ENCODE measurements at regions not wholly inside any gene's neighbourhood (a gene's known extent, or its start where the extent isn't known, plus 50 kb on each side); places are given as distances from the start of the nearest gene placed in this dataset.

DNA sequence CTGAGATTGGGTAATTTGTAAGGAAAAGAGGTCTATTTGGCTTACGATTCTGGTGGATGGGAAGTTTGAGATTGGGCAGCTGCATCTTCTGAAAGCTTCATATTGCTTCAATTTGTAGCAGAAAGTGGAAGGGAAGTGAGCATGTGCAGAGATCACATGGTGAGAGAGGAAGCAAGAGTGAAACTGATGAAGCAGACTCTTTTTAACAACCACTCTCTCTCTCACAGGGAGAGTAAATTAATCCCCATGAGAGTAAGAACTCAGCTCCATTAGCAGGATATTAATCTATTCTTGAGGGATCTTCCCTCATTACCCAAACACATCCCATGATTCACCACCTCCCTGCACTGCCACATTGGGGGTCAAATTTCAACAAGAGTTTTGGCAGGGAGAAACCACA is 298.5 kb upstream of the CELF4 start:
- peaks cover 0 to 4% of the 10 kb centered on the region in 2 donors for H3K9me3 ChIP-seq (ENCODE audit: control insufficient read depth in 2 of 2, low read length in 2 of 2)

DNA sequence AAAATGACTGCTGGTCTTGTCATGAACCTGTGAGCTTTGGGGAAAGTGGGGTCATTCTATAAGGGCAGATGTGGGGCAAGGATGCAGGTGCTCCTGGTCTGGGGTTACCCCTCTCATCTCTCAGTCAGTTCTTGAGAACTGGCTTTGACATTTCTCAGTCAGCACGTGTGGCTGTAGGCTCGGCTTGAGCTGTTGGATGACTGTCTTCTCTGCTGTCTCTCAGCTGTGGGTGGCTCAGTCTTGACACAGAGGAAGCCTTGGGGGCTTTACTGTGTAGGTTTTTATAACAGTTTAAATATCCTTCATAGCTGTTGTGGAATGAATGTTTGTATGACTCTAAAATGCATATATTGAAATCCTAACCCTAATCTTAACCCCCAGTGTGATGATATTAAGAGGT is 296.4 kb upstream of the CELF4 start:
- H3K4me1 ChIP-seq (ENCODE audit: control insufficient read depth, insufficient read depth, low read length) = no peaks in the 10 kb centered on the region
- H3K4me3 ChIP-seq (ENCODE audit: low read length in 2 of 2) = no peak overlapping the region
- H3K27ac ChIP-seq (ENCODE audit: low read length) = no peak overlapping the region
- peaks cover 0 to 4% of the 10 kb centered on the region in 2 donors for H3K9me3 ChIP-seq (ENCODE audit: control insufficient read depth in 2 of 2, low read length in 2 of 2)
- no peaks in the 10 kb centered on the region for H3K36me3 ChIP-seq (ENCODE audit: control insufficient read depth in 2 of 2, insufficient read depth in 2 of 2, low read length in 2 of 2)
- no peak overlapping the region for H3K9ac ChIP-seq (ENCODE audit: low read length in 2 of 2)
- H3K27me3 ChIP-seq (ENCODE audit: control insufficient read depth in 1 of 2, insufficient read depth in 2 of 2, low read length in 2 of 2) = no peaks in the 10 kb centered on the region

More for the DNA sequence above, 298.5 kb upstream of the CELF4 start:
- Histone ChIP-seq H3K36me3 (ENCODE audit: control insufficient read depth in 2 of 2, insufficient read depth in 2 of 2, low read length in 2 of 2) (no peaks in the 10 kb centered on the region), H3K9ac (ENCODE audit: low read length in 2 of 2) (no peak overlapping the region), H3K27ac (ENCODE audit: low read length) (no peak overlapping the region), H3K27me3 (ENCODE audit: control insufficient read depth in 1 of 2, insufficient read depth in 2 of 2, low read length in 2 of 2) (no peaks in the 10 kb centered on the region), H3K4me3 (ENCODE audit: low read length in 2 of 2) (no peak overlapping the region), H3K4me1 (ENCODE audit: control insufficient read depth, insufficient read depth, low read length) (no peaks in the 10 kb centered on the region)

DNA sequence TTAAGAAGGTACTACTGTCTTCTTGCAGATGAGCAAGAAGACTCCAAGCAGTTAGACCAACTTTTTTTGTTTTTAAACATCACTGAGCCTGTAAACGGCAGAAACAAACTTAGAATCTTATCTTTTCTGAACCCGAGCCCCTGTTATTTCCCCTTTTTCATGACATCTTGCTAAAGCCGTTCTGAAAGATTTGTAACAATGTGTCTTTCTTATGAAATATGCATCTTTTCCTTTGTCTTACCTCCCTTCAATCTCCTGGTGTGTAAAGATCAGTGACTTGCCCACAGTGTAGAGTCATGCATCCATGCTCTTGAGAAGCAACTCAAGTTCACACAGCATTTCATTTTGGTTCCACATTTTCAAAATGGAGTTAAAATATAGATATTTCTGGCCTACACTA is 288.8 kb upstream of the CELF4 start:
- Histone ChIP-seq H3K36me3 (ENCODE audit: control insufficient read depth in 2 of 2, insufficient read depth in 2 of 2, low read length in 2 of 2) (no peaks in the 10 kb centered on the region), H3K9ac (ENCODE audit: low read length in 2 of 2) (no peak overlapping the region), H3K27me3 (ENCODE audit: control insufficient read depth in 1 of 2, insufficient read depth in 2 of 2, low read length in 2 of 2) (no peaks in the 10 kb centered on the region), H3K9me3 (ENCODE audit: control insufficient read depth in 2 of 2, low read length in 2 of 2) (peaks cover 0 to 2% of the 10 kb centered on the region in 2 donors), H3K4me3 (ENCODE audit: low read length in 2 of 2) (no peak overlapping the region), H3K4me1 (ENCODE audit: control insufficient read depth, insufficient read depth, low read length) (no peaks in the 10 kb centered on the region), H3K27ac (ENCODE audit: low read length) (no peak overlapping the region)

DNA sequence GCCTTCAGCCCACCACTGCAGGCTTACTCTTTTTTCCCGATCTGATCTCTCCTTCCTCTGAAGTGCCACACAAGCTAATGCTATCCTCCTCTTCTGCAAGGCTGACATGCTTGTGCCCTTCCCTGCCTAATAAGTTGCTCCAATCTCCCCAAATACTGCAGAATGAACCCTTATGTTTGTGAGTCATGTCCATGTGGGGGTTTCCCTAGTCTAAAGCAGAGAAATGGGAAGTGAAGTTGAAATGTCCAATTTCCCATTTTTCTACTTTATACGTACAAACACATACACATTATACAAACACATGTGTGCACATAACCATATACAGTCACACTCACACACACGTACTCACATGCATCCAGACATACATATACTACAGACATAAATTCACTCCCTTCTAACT is 288.1 kb upstream of the CELF4 start:
- Histone ChIP-seq H3K36me3 (ENCODE audit: control insufficient read depth in 2 of 2, insufficient read depth in 2 of 2, low read length in 2 of 2) (no peaks in the 10 kb centered on the region), H3K9me3 (ENCODE audit: control insufficient read depth in 2 of 2, low read length in 2 of 2) (peaks cover 0 to 2% of the 10 kb centered on the region in 2 donors), H3K9ac (ENCODE audit: low read length in 2 of 2) (no peak overlapping the region), H3K27me3 (ENCODE audit: control insufficient read depth in 1 of 2, insufficient read depth in 2 of 2, low read length in 2 of 2) (no peaks in the 10 kb centered on the region), H3K27ac (ENCODE audit: low read length) (no peak overlapping the region), H3K4me1 (ENCODE audit: control insufficient read depth, insufficient read depth, low read length) (no peaks in the 10 kb centered on the region), H3K4me3 (ENCODE audit: low read length in 2 of 2) (no peak overlapping the region)

DNA sequence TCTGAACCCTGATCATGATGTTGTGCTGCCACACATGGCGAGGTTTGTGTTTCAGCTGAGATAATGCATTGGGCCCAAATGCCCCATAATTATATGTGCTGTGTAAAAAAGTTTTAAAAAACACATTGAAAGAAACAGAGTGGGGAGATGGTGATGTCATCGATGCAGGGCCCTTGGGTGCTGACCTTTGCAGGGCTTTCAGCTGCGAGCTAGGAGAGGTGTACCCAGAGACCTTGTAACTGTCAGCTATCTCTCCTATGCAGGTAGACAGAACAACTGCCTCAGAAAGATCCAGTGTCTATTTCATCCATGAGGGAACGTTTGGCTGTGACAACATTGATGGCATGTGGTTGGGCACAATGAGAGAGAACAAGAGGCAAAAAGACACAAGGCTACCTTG is 286.9 kb upstream of the CELF4 start:
- Histone ChIP-seq H3K9me3 (ENCODE audit: control insufficient read depth in 2 of 2, low read length in 2 of 2) (peaks cover 0 to 2% of the 10 kb centered on the region in 2 donors), H3K36me3 (ENCODE audit: control insufficient read depth in 2 of 2, insufficient read depth in 2 of 2, low read length in 2 of 2) (no peaks in the 10 kb centered on the region), H3K4me1 (ENCODE audit: control insufficient read depth, insufficient read depth, low read length) (no peaks in the 10 kb centered on the region), H3K9ac (ENCODE audit: low read length in 2 of 2) (no peak overlapping the region), H3K4me3 (ENCODE audit: low read length in 2 of 2) (no peak overlapping the region), H3K27ac (ENCODE audit: low read length) (no peak overlapping the region), H3K27me3 (ENCODE audit: control insufficient read depth in 1 of 2, insufficient read depth in 2 of 2, low read length in 2 of 2) (no peaks in the 10 kb centered on the region)

DNA sequence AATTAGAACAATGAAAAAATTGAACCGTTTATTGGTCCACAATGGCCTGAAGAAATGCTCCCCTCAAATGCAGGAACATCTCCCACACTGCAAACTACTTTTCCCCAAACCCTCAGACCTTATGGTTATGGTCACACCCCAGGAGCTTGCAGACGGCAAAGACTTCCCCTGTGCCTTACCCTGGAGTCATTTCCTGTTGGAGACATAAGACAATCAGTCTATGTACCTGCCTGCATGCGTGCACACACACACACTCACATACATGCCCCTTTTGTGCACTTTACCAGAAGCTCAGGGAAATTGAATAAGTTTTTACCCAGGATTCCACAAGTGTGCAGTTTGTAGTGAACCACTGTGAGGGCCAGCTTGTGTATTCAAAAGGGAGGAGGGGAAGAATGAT is 281.9 kb upstream of the CELF4 start:
- no peaks in the 10 kb centered on the region for H3K9me3 ChIP-seq (ENCODE audit: control insufficient read depth in 2 of 2, low read length in 2 of 2)
- H3K27ac ChIP-seq (ENCODE audit: low read length) = no peak overlapping the region
- H3K4me3 ChIP-seq (ENCODE audit: low read length in 2 of 2) = no peak overlapping the region
- H3K4me1 ChIP-seq (ENCODE audit: control insufficient read depth, insufficient read depth, low read length) = no peaks in the 10 kb centered on the region
- no peak overlapping the region for H3K9ac ChIP-seq (ENCODE audit: low read length in 2 of 2)
- H3K27me3 ChIP-seq (ENCODE audit: control insufficient read depth in 1 of 2, insufficient read depth in 2 of 2, low read length in 2 of 2) = peaks cover 0 to 2% of the 10 kb centered on the region in 2 donors
- no peaks in the 10 kb centered on the region for H3K36me3 ChIP-seq (ENCODE audit: control insufficient read depth in 2 of 2, insufficient read depth in 2 of 2, low read length in 2 of 2)

DNA sequence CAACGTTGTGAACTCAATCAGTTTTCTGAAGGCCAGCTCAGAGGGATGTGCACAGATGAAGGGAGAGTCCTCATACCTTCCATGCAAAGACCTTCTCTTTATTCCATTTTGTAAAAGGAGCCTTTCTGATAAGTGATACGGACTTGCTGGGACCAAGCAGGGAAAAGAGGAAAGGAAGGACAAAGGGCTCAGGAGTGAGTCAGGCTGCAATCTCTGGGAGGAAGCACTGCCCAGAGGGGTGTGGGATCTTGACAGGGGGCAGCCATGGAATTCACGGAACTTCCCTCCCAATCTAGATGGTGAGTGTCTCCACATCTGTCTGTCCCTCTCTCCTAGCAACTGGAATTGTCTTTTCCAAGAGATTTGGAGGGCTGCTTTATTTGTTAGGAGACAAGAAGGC is 281.4 kb upstream of the CELF4 start:
- Histone ChIP-seq H3K4me3 (ENCODE audit: low read length in 2 of 2) (no peak overlapping the region), H3K27me3 (ENCODE audit: control insufficient read depth in 1 of 2, insufficient read depth in 2 of 2, low read length in 2 of 2) (peaks cover 0 to 2% of the 10 kb centered on the region in 2 donors), H3K27ac (ENCODE audit: low read length) (no peak overlapping the region), H3K9ac (ENCODE audit: low read length in 2 of 2) (no peak overlapping the region), H3K36me3 (ENCODE audit: control insufficient read depth in 2 of 2, insufficient read depth in 2 of 2, low read length in 2 of 2) (no peaks in the 10 kb centered on the region), H3K9me3 (ENCODE audit: control insufficient read depth in 2 of 2, low read length in 2 of 2) (no peaks in the 10 kb centered on the region), H3K4me1 (ENCODE audit: control insufficient read depth, insufficient read depth, low read length) (no peaks in the 10 kb centered on the region)

DNA sequence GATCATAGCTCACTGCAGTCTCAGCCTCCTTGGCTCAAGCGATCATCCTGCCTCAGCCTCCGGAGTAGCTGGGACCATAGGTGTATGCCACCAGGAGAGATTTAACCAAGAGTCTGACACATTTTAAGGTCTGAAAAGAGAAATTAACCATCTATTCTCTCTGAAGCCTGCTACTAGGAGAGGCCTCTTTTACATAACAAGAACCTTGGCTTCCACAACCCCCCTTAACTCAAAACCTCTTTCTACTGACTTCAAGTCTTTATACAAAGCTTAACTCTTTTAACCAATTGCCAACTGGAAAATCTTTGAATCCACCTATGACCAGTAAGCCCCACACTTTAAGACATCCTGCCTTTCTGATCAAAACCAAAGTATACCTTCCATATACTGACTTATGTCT is 279.9 kb upstream of the CELF4 start:
- Histone ChIP-seq H3K27ac (ENCODE audit: low read length) (no peak overlapping the region), H3K36me3 (ENCODE audit: control insufficient read depth in 2 of 2, insufficient read depth in 2 of 2, low read length in 2 of 2) (no peaks in the 10 kb centered on the region), H3K9me3 (ENCODE audit: control insufficient read depth in 2 of 2, low read length in 2 of 2) (no peaks in the 10 kb centered on the region), H3K9ac (ENCODE audit: low read length in 2 of 2) (no peak overlapping the region), H3K4me1 (ENCODE audit: control insufficient read depth, insufficient read depth, low read length) (no peaks in the 10 kb centered on the region), H3K4me3 (ENCODE audit: low read length in 2 of 2) (no peak overlapping the region), H3K27me3 (ENCODE audit: control insufficient read depth in 1 of 2, insufficient read depth in 2 of 2, low read length in 2 of 2) (peaks cover 0 to 2% of the 10 kb centered on the region in 2 donors)

DNA sequence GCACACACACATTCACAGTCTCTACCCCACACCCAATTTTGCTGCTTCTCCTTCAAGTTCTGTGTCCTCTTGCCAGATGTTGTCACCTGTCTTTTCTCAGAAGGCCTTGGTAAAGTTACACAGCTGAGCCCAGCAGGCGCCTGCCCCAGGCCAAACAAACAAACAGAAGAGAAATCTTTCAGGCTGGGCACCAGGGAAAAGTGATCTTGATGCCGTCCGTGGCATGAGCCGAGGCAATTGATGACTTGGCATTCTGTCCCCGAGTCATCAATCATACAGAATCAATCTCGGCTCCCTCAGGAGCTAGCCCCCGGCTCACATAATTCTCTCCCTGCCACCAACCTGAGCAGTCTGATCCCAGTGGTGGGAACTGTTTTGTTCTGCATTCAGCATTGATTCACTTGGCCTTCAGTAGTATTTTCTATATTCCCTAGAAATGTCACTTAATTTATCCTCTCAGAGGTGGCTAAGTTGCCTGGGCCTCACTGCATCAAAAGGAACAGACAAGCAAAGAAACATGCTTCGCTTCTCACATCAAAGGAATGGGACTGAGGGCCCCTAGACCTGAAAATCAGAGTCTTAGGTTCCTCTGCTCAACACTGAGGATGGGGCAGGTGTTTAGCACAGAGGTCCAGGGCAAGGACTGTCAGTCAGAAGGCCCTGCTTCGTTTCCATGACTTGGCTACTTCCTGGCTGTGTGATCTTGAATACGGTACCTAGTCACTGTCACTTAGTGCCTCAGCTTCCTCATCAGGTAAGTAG is 278.8 kb upstream of the CELF4 start:
- Histone ChIP-seq H3K4me3 (ENCODE audit: low read length in 2 of 2) (no peak overlapping the region), H3K4me1 (ENCODE audit: control insufficient read depth, insufficient read depth, low read length) (no peaks in the 10 kb centered on the region), H3K9ac (ENCODE audit: low read length in 2 of 2) (no peak overlapping the region), H3K27me3 (ENCODE audit: control insufficient read depth in 1 of 2, insufficient read depth in 2 of 2, low read length in 2 of 2) (peaks cover 0 to 2% of the 10 kb centered on the region in 2 donors), H3K36me3 (ENCODE audit: control insufficient read depth in 2 of 2, insufficient read depth in 2 of 2, low read length in 2 of 2) (no peaks in the 10 kb centered on the region), H3K9me3 (ENCODE audit: control insufficient read depth in 2 of 2, low read length in 2 of 2) (no peaks in the 10 kb centered on the region), H3K27ac (ENCODE audit: low read length) (no peak overlapping the region)

DNA sequence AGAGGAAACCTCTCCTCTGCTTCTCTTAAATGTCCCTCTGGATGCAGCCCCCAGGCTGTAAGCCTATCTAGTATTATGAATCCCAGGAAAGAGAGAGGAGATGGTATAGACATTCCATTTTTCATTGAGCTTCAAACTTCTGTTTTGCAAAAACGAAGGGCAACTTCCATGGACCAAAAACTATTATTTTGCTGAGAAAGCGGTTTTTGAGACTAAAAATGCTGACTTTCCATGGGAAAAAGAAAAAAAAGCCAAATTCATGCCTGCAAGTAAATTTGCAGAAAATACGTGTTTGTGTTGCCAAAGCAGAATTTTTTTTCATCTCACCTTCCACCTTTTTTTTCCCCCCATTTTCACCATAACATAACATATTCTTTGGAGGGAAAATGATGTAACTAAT is 272.5 kb upstream of the CELF4 start:
- Histone ChIP-seq H3K9ac (ENCODE audit: low read length in 2 of 2) (no peak overlapping the region), H3K4me1 (ENCODE audit: control insufficient read depth, insufficient read depth, low read length) (no peaks in the 10 kb centered on the region), H3K27ac (ENCODE audit: low read length) (no peak overlapping the region), H3K4me3 (ENCODE audit: low read length in 2 of 2) (no peak overlapping the region), H3K9me3 (ENCODE audit: control insufficient read depth in 2 of 2, low read length in 2 of 2) (no peaks in the 10 kb centered on the region), H3K27me3 (ENCODE audit: control insufficient read depth in 1 of 2, insufficient read depth in 2 of 2, low read length in 2 of 2) (no peaks in the 10 kb centered on the region), H3K36me3 (ENCODE audit: control insufficient read depth in 2 of 2, insufficient read depth in 2 of 2, low read length in 2 of 2) (no peaks in the 10 kb centered on the region)

DNA sequence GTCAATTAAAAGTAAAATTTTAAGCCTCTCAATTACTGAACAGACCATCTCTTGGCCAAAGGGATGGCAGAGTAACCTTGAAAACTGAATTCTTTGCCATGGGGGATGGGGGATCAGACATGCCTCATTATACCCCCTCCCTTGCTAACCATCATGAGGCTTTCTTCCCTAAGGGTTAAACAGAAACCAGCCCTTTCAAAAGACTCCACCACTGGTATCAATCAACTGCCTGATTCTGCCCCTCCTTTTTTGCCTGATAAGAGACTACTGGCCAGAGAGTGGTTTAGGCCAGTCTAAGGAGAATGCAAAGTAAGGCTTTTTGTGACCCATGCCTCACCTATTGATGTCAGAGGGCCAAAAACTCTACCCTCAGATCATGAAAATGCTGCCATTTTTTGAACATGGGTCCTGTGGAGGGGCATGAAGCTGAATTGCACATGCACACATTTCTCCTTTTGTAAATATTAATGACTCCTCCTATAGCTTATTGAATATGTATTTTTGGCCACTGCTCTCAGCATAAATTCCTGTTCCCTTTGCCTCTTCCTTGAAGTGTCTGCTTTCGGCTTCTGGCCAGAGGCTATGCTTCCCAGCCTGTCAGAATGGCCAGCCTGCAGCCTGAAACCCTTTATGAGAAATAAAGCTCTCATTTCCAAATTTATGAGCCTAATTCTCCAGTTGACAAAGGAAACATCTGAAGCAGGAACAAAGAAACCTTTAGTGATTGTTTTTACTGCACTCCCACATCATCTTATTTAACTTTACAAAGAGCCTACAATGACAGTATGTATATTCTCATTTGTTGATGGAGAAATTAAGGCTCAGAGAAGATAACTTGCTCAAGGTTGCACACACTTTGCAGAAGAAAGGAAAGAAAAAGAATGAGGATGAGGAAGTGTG is 270.7 kb upstream of the CELF4 start:
- no peaks in the 10 kb centered on the region for H3K9me3 ChIP-seq (ENCODE audit: control insufficient read depth in 2 of 2, low read length in 2 of 2)
- H3K27ac ChIP-seq (ENCODE audit: low read length) = no peak overlapping the region
- H3K4me3 ChIP-seq (ENCODE audit: low read length in 2 of 2) = no peak overlapping the region
- no peak overlapping the region for H3K9ac ChIP-seq (ENCODE audit: low read length in 2 of 2)
- no peaks in the 10 kb centered on the region for H3K27me3 ChIP-seq (ENCODE audit: control insufficient read depth in 1 of 2, insufficient read depth in 2 of 2, low read length in 2 of 2)
- H3K4me1 ChIP-seq (ENCODE audit: control insufficient read depth, insufficient read depth, low read length) = no peaks in the 10 kb centered on the region
- H3K36me3 ChIP-seq (ENCODE audit: control insufficient read depth in 2 of 2, insufficient read depth in 2 of 2, low read length in 2 of 2) = no peaks in the 10 kb centered on the region

Data from stomach smooth muscle (tissue), 2 donors.